Endothelial cell (in vitro differentiated cells): ENCODE measurements at regions not wholly inside any gene's neighbourhood (a gene's known extent, or its start where the extent isn't known, plus 50 kb on each side); places are given as distances from the start of the nearest gene placed in this dataset.

Experiments used
- DNase-seq: peaks from one replicate; pipeline ENCODE4 v3.0.0; 2021; ENCODE audit warnings: low spot score
- H3K27ac Mint-ChIP-seq: one replicate; pipeline ENCODE4 v1.8.0; 2021; ENCODE audit warnings: mixed read lengths, inconsistent platforms; ENCODE audit not compliant: unreplicated experiment
- H3K27me3 Mint-ChIP-seq: one replicate; pipeline ENCODE4 v1.8.0; 2021; ENCODE audit warnings: mild to moderate bottlenecking, moderate library complexity, mixed read lengths, inconsistent platforms; ENCODE audit not compliant: unreplicated experiment
- H3K36me3 Mint-ChIP-seq: one replicate; pipeline ENCODE4 v1.8.0; 2021; ENCODE audit warnings: mild to moderate bottlenecking, low read depth, mixed read lengths, inconsistent platforms; ENCODE audit not compliant: unreplicated experiment
- H3K4me1 Mint-ChIP-seq: one replicate; pipeline ENCODE4 v1.8.0; 2021; ENCODE audit warnings: mild to moderate bottlenecking, mixed read lengths, inconsistent platforms; ENCODE audit not compliant: unreplicated experiment
- H3K4me3 Mint-ChIP-seq: one replicate; pipeline ENCODE4 v1.8.0; 2021; ENCODE audit warnings: mild to moderate bottlenecking, mixed read lengths, inconsistent platforms; ENCODE audit not compliant: unreplicated experiment
- H3K9me3 Mint-ChIP-seq: one replicate; pipeline ENCODE4 v1.8.0; 2021; ENCODE audit warnings: mixed read lengths, inconsistent platforms; ENCODE audit not compliant: unreplicated experiment
- CTCF ChIP-seq: fragments of 200-600 bp; sonication (generic); IDR thresholded peaks from one replicate; pipeline ENCODE4 v1.5.0; 2021; ENCODE audit warnings: antibody characterized with exemption; ENCODE audit not compliant: unreplicated experiment

DNA sequence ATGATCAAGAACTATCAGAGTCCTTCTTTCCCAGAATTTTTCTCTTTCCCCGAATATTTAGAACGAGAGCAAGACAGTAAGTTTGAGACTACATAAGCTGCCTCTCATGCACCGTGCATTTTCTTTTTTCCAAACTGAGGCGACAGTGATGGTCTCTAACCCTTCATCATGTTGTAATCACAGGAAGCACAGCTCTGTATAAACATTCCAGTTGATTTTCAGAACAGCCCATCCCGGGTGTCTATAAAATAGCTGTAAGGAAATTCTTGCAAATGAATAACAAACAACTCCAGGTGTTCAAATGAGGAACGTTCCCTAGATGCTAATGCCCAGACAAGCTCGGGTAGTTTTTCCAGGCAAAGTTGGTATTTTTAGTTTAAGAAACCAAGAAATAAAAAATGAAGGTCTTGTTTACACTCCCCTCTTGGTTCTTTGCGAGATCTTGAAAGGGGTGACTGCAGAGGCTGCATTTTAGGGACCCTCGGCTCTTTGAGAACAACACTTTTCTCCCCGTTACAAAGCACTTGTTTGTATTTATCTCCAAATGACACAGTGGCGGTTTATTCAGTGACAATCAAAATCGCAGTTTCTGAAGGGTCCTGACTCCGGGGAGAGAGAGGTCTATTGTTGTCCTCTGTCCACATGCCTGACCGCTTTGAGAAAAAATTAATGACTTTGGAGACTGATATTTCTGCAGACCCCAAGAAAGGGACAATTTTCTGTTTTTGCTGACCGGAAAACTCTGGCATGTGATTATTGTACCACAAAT lies 101.1 kb upstream of the NCK2 start:
- no peaks in the 10 kb centered on the region for H3K27me3 Mint-ChIP-seq
- no peak for DNase-seq
- H3K4me3 Mint-ChIP-seq: no peak overlapping the region
- no peaks in the 10 kb centered on the region for H3K9me3 Mint-ChIP-seq
- peaks cover 5% of the 10 kb centered on the region for H3K4me1 Mint-ChIP-seq
- TF ChIP-seq CTCF: no peak
- H3K36me3 Mint-ChIP-seq: no peaks in the 10 kb centered on the region
- H3K27ac Mint-ChIP-seq: no peak overlapping the region

- no peak for DNase-seq
- Mint-ChIP-seq H3K36me3 (no peaks in the 10 kb centered on the region), H3K9me3 (no peaks in the 10 kb centered on the region), H3K4me1 (no peaks in the 10 kb centered on the region), H3K27me3 (no peaks in the 10 kb centered on the region), H3K27ac (no peak overlapping the region), H3K4me3 (no peak overlapping the region)
- TF ChIP-seq CTCF: no peak
Observed at GRCh38 chr2:105641389-105641811, 103.3 kb upstream of the NCK2 start.

DNA sequence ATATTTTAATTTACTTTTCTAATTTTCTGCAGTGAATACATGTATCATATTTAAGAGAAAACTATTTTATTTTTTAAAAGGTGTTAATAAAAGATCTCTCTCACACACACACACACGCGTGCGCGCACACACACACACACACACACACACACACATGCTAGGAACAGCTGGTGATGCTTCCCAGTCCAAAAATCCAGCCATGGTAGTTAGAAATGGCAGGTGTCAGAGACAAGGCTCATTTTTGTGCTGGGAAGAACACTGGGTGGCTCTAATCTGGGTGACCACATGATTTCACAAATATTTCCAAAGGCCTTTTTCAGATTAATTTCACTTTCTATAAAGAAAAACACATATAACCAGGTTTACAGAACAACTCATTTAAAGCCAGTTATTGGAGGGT lies 104.5 kb upstream of the NCK2 start:
- no peak for DNase-seq
- H3K4me1 Mint-ChIP-seq: no peaks in the 10 kb centered on the region
- H3K4me3 Mint-ChIP-seq: no peak overlapping the region
- H3K9me3 Mint-ChIP-seq: no peaks in the 10 kb centered on the region
- no peak for TF ChIP-seq CTCF
- H3K27ac Mint-ChIP-seq: no peak overlapping the region
- no peaks in the 10 kb centered on the region for H3K27me3 Mint-ChIP-seq
- H3K36me3 Mint-ChIP-seq: no peaks in the 10 kb centered on the region

DNA sequence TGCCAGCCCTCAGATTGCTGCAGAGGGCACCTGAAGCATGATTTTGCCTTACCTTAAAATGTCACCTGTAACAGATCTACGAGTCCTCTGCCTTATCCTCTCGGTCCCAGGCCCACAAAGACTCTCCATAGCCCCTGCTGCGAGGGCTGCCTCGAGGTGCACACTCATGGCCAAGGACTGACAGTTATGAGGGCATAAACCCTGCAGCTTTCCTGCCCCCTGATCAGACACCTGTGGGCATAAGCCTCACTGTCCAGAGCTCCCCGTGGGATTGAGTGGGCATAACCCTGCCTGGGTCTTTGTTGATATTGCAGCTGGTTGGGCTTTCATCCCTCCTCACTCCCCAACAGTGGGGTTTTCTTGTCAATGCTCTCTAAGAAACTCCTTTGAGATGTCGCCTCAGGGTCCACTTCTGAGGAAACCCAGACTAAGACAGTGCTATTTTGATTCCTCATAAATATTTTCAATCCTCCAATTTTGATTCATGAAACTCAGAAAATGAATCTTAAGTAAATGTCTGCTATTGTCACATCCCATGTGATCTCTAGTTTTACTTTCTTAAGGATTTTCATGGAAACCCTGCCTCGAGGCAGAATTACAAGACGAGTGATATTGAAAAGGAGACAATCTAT lies 108.5 kb upstream of the NCK2 start:
- H3K4me1 Mint-ChIP-seq: no peaks in the 10 kb centered on the region
- no peaks in the 10 kb centered on the region for H3K36me3 Mint-ChIP-seq
- H3K9me3 Mint-ChIP-seq: no peaks in the 10 kb centered on the region
- no peak overlapping the region for H3K27ac Mint-ChIP-seq
- no peaks in the 10 kb centered on the region for H3K27me3 Mint-ChIP-seq
- DNase-seq: no peak
- no peak overlapping the region for H3K4me3 Mint-ChIP-seq
- no peak for TF ChIP-seq CTCF

GRCh38 chr2:105635564-105635963 lies 109.1 kb upstream of the NCK2 start:
- no peak for TF ChIP-seq CTCF
- Mint-ChIP-seq H3K27ac (no peak overlapping the region), H3K27me3 (no peaks in the 10 kb centered on the region), H3K4me1 (no peaks in the 10 kb centered on the region), H3K9me3 (no peaks in the 10 kb centered on the region), H3K36me3 (no peaks in the 10 kb centered on the region), H3K4me3 (no peak overlapping the region)
- DNase-seq: no peak
